ENCODE measurements at regions not wholly inside any gene's neighbourhood (a gene's known extent, or its start where the extent isn't known, plus 50 kb on each side); places are given as distances from the start of the nearest gene placed in this dataset.
A peak's percentile ranks its signal among the peaks of the same experiment; 100 is the strongest.

- Histone ChIP-seq H3K4me3 (no peak overlapping the region), H3K9ac (no peak overlapping the region), H3K27ac (no peak overlapping the region), H3K4me1 (no peaks in the 10 kb centered on the region), H3K36me3 (no peaks in the 10 kb centered on the region), H4K20me1 (no peaks in the 10 kb centered on the region), H3K4me2 (no peak overlapping the region), H3K9me3 (no peaks in the 10 kb centered on the region), H3K27me3 (no peaks in the 10 kb centered on the region)
- TF ChIP-seq Cebpa-rat (IDR thresholded peaks at IDR 0.05) = no peak
These were observed 173.6 kb downstream of the NUFIP1 start for GRCh38 chr13:44815623-44816022.

GRCh38 chr13:44814836-44815235 lies 174.4 kb downstream of the NUFIP1 start:
- Histone ChIP-seq H3K9me3 (no peaks in the 10 kb centered on the region), H3K4me1 (no peaks in the 10 kb centered on the region), H4K20me1 (no peaks in the 10 kb centered on the region), H3K36me3 (no peaks in the 10 kb centered on the region), H3K4me2 (no peak overlapping the region), H3K4me3 (no peak overlapping the region), H3K9ac (no peak overlapping the region), H3K27ac (no peak overlapping the region), H3K27me3 (no peaks in the 10 kb centered on the region)
- no peak for TF ChIP-seq Cebpa-rat (IDR thresholded peaks at IDR 0.05)

GRCh38 chr13:44814161-44814560 lies 175.1 kb downstream of the NUFIP1 start:
- Histone ChIP-seq H3K9me3 (no peaks in the 10 kb centered on the region), H3K4me2 (no peak overlapping the region), H3K4me3 (no peak overlapping the region), H3K36me3 (no peaks in the 10 kb centered on the region), H3K27ac (no peak overlapping the region), H4K20me1 (no peaks in the 10 kb centered on the region), H3K4me1 (no peaks in the 10 kb centered on the region), H3K27me3 (no peaks in the 10 kb centered on the region), H3K9ac (no peak overlapping the region)
- no peak for TF ChIP-seq Cebpa-rat (IDR thresholded peaks at IDR 0.05)

GRCh38 chr13:44812818-44813217 lies 176.5 kb downstream of the NUFIP1 start:
- Histone ChIP-seq H3K36me3 (no peaks in the 10 kb centered on the region), H3K9ac (no peak overlapping the region), H3K9me3 (no peaks in the 10 kb centered on the region), H3K4me1 (no peaks in the 10 kb centered on the region), H4K20me1 (no peaks in the 10 kb centered on the region), H3K27ac (no peak overlapping the region), H3K4me3 (no peak overlapping the region), H3K27me3 (no peaks in the 10 kb centered on the region), H3K4me2 (no peak overlapping the region)
- peak; percentile 16; the same call in 1 of the 2 replicates for TF ChIP-seq Cebpa-rat (IDR thresholded peaks at IDR 0.05)

- H3K9me3 ChIP-seq = no peaks in the 10 kb centered on the region
- H3K9ac ChIP-seq = no peak overlapping the region
- H3K4me3 ChIP-seq = no peak overlapping the region
- H3K27ac ChIP-seq = no peak overlapping the region
- no peak overlapping the region for H3K4me2 ChIP-seq
- H3K36me3 ChIP-seq = no peaks in the 10 kb centered on the region
- H3K4me1 ChIP-seq = no peaks in the 10 kb centered on the region
- no peaks in the 10 kb centered on the region for H3K27me3 ChIP-seq
- no peak for TF ChIP-seq Cebpa-rat (IDR thresholded peaks at IDR 0.05)
- no peaks in the 10 kb centered on the region for H4K20me1 ChIP-seq
These were observed 179.0 kb downstream of the NUFIP1 start for GRCh38 chr13:44810061-44810840.

GRCh38 chr13:44809190-44809589 lies 180.1 kb downstream of the NUFIP1 start:
- Histone ChIP-seq H3K9ac (no peak overlapping the region), H3K27me3 (no peaks in the 10 kb centered on the region), H4K20me1 (no peaks in the 10 kb centered on the region), H3K9me3 (no peaks in the 10 kb centered on the region), H3K36me3 (no peaks in the 10 kb centered on the region), H3K4me1 (no peaks in the 10 kb centered on the region), H3K27ac (no peak overlapping the region), H3K4me3 (no peak overlapping the region), H3K4me2 (no peak overlapping the region)
- no peak for TF ChIP-seq Cebpa-rat (IDR thresholded peaks at IDR 0.05)

GRCh38 chr13:44808185-44808584 lies 181.1 kb downstream of the NUFIP1 start:
- no peak for TF ChIP-seq Cebpa-rat (IDR thresholded peaks at IDR 0.05)
- H4K20me1 ChIP-seq = no peaks in the 10 kb centered on the region
- H3K4me2 ChIP-seq = no peak overlapping the region
- no peak overlapping the region for H3K4me3 ChIP-seq
- H3K27me3 ChIP-seq = no peaks in the 10 kb centered on the region
- H3K4me1 ChIP-seq = no peaks in the 10 kb centered on the region
- H3K9me3 ChIP-seq = no peaks in the 10 kb centered on the region
- no peak overlapping the region for H3K9ac ChIP-seq
- no peaks in the 10 kb centered on the region for H3K36me3 ChIP-seq
- no peak overlapping the region for H3K27ac ChIP-seq

GRCh38 chr13:44807449-44808034 lies 181.7 kb downstream of the NUFIP1 start:
- TF ChIP-seq Cebpa-rat (IDR thresholded peaks at IDR 0.05) = no peak
- Histone ChIP-seq H4K20me1 (no peaks in the 10 kb centered on the region), H3K27me3 (no peaks in the 10 kb centered on the region), H3K36me3 (no peaks in the 10 kb centered on the region), H3K4me2 (no peak overlapping the region), H3K9ac (no peak overlapping the region), H3K4me3 (no peak overlapping the region), H3K4me1 (no peaks in the 10 kb centered on the region), H3K27ac (no peak overlapping the region), H3K9me3 (no peaks in the 10 kb centered on the region)

GRCh38 chr13:44806826-44807225 lies 182.4 kb downstream of the NUFIP1 start:
- TF ChIP-seq Cebpa-rat (IDR thresholded peaks at IDR 0.05) = no peak
- Histone ChIP-seq H3K9ac (no peak overlapping the region), H3K27me3 (no peaks in the 10 kb centered on the region), H4K20me1 (no peaks in the 10 kb centered on the region), H3K4me2 (no peak overlapping the region), H3K27ac (no peak overlapping the region), H3K36me3 (no peaks in the 10 kb centered on the region), H3K4me3 (no peak overlapping the region), H3K9me3 (no peaks in the 10 kb centered on the region), H3K4me1 (no peaks in the 10 kb centered on the region)

- Histone ChIP-seq H3K4me3 (no peak overlapping the region), H3K4me1 (no peaks in the 10 kb centered on the region)
These were observed 183.7 kb downstream of the NUFIP1 start for GRCh38 chr13:44805585-44805984.

More at GRCh38 chr13:44805585-44805984, 183.7 kb downstream of the NUFIP1 start:
- TF ChIP-seq Cebpa-rat (IDR thresholded peaks at IDR 0.05) = no peak
- no peak overlapping the region for H3K4me2 ChIP-seq
- H4K20me1 ChIP-seq = no peaks in the 10 kb centered on the region
- H3K27me3 ChIP-seq = no peaks in the 10 kb centered on the region
- H3K36me3 ChIP-seq = no peaks in the 10 kb centered on the region
- H3K9me3 ChIP-seq = no peaks in the 10 kb centered on the region
- H3K9ac ChIP-seq = no peak overlapping the region
- H3K27ac ChIP-seq = no peak overlapping the region

Measured in BLaER1 (cell line).